H9 (cell line): ENCODE measurements at regions not wholly inside any gene's neighbourhood (a gene's known extent, or its start where the extent isn't known, plus 50 kb on each side); places are given as distances from the start of the nearest gene placed in this dataset.

ENCODE experiments used
- DNase-seq: peaks from one replicate; pipeline ENCODE4 v3.0.0-alpha.2; 2017
- H2AFZ ChIP-seq: one replicate; pipeline ENCODE4 v1.6.1; 2013; ENCODE audit warnings: mild to moderate bottlenecking, low read length, control low read depth, moderate library complexity
- H2AK5ac ChIP-seq: 2 replicates; pipeline ENCODE4 v1.6.1; 2013; ENCODE audit warnings: low read length, control low read depth, mixed read lengths; ENCODE audit not compliant: insufficient read length
- H2BK120ac ChIP-seq: one replicate; pipeline ENCODE4 v1.6.1; 2013; ENCODE audit warnings: low read depth, mild to moderate bottlenecking, low read length, control low read depth, inconsistent platforms; ENCODE audit not compliant: poor library complexity, severe bottlenecking
- H2BK12ac ChIP-seq: 2 replicates; pipeline ENCODE4 v1.6.1; 2013; ENCODE audit warnings: low read length, control low read depth, mixed read lengths, low read depth; ENCODE audit not compliant: insufficient read length
- H2BK15ac ChIP-seq: 2 replicates; pipeline ENCODE4 v1.6.1; 2013; ENCODE audit warnings: low read depth, low read length, control low read depth
- H2BK20ac ChIP-seq: one replicate; pipeline ENCODE4 v1.6.1; 2013; ENCODE audit warnings: low read depth, mild to moderate bottlenecking, low read length, control low read depth, inconsistent platforms; ENCODE audit not compliant: poor library complexity, severe bottlenecking
- H2BK5ac ChIP-seq: 2 replicates; pipeline ENCODE4 v1.6.1; 2013; ENCODE audit warnings: low read length, control low read depth, mixed read lengths; ENCODE audit not compliant: insufficient read length
- H3K14ac ChIP-seq: 2 replicates; pipeline ENCODE4 v1.6.1; 2013; ENCODE audit warnings: low read length, control low read depth; ENCODE audit not compliant: insufficient read depth
- H3K18ac ChIP-seq: 2 replicates; pipeline ENCODE4 v1.6.1; 2013; ENCODE audit warnings: low read depth, mild to moderate bottlenecking, mixed read lengths, low read length, control low read depth; ENCODE audit not compliant: insufficient read length
- H3K23ac ChIP-seq: 2 replicates; pipeline ENCODE4 v1.6.1; 2013; ENCODE audit warnings: low read length, control low read depth, mixed read lengths, low read depth; ENCODE audit not compliant: insufficient read length
- H3K23me2 ChIP-seq: 2 replicates; pipeline ENCODE4 v1.6.1; 2013; ENCODE audit warnings: low read depth, mild to moderate bottlenecking, mixed read lengths, low read length, control low read depth; ENCODE audit not compliant: insufficient read length, poor library complexity, severe bottlenecking
- H3K27ac ChIP-seq: 2 replicates; pipeline ENCODE4 v1.5.1; 2013; ENCODE audit warnings: low read length, control low read depth, mixed read lengths, low read depth; ENCODE audit not compliant: insufficient read length
- H3K27me3 ChIP-seq: 2 replicates; pipeline ENCODE4 v1.6.1; 2013; ENCODE audit warnings: low read length, control low read depth, inconsistent platforms; ENCODE audit not compliant: insufficient read depth
- H3K4ac ChIP-seq: 2 replicates; pipeline ENCODE4 v1.6.1; 2013; ENCODE audit warnings: low read depth, mild to moderate bottlenecking, control low read depth, inconsistent platforms, low read length, moderate library complexity
- H3K4me1 ChIP-seq: 2 replicates; pipeline ENCODE4 v1.6.1; 2013; ENCODE audit warnings: low read length, control low read depth, inconsistent platforms; ENCODE audit not compliant: insufficient read depth
- H3K4me2 ChIP-seq: 2 replicates; pipeline ENCODE4 v1.6.1; 2013; ENCODE audit warnings: low read length, control low read depth, mixed read lengths; ENCODE audit not compliant: insufficient read length, insufficient read depth
- H3K56ac ChIP-seq: 2 replicates; pipeline ENCODE4 v1.6.1; 2013; ENCODE audit warnings: low read depth, mild to moderate bottlenecking, mixed read lengths, low read length, control low read depth; ENCODE audit not compliant: insufficient read length
- H3K79me1 ChIP-seq: 2 replicates; pipeline ENCODE4 v1.6.1; 2013; ENCODE audit warnings: low read depth, mild to moderate bottlenecking, moderate library complexity, low read length, control low read depth, inconsistent platforms; ENCODE audit not compliant: insufficient read depth, poor library complexity, severe bottlenecking
- H3K79me2 ChIP-seq: 2 replicates; pipeline ENCODE4 v1.6.1; 2013; ENCODE audit warnings: low read length, control low read depth, inconsistent platforms; ENCODE audit not compliant: insufficient read depth
- H3K9ac ChIP-seq: 2 replicates; pipeline ENCODE4 v1.6.1; 2013; ENCODE audit warnings: low read length, control low read depth, mixed read lengths; ENCODE audit not compliant: insufficient read length; ENCODE audit errors: extremely low read depth
- H3K9me3 ChIP-seq: one replicate; pipeline ENCODE4 v1.6.1; 2013; ENCODE audit warnings: low read depth, low read length, inconsistent platforms; ENCODE audit not compliant: control insufficient read depth
- H3T11ph ChIP-seq: one replicate; pipeline ENCODE4 v1.6.1; 2013; ENCODE audit warnings: mild to moderate bottlenecking, low read length, control low read depth, inconsistent platforms
- H4K20me1 ChIP-seq: one replicate; pipeline ENCODE4 v1.6.1; 2013; ENCODE audit not compliant: control insufficient read depth, insufficient read length, insufficient read depth
- H4K5ac ChIP-seq: 2 replicates; pipeline ENCODE4 v1.6.1; 2013; ENCODE audit warnings: low read depth, mild to moderate bottlenecking, mixed read lengths, low read length, control low read depth; ENCODE audit not compliant: insufficient read length
- H4K8ac ChIP-seq: replicated peaks from 2 replicates; pipeline ENCODE4 v1.6.1; 2013; ENCODE audit warnings: low read length, control low read depth, mixed read lengths, low read depth; ENCODE audit not compliant: insufficient read length
- H4K91ac ChIP-seq: 2 replicates; pipeline ENCODE4 v1.6.1; 2013; ENCODE audit warnings: low read depth, mild to moderate bottlenecking, moderate library complexity, mixed read lengths, low read length, control low read depth; ENCODE audit not compliant: insufficient read length
- H3K27ac Mint-ChIP-seq, 3 experiments: 2 replicates in 2 of 3; 3 replicates in 1 of 3; pipeline ENCODE4 v1.8.0; 2020 to 2021; ENCODE audit warnings: mixed read lengths in 3 of 3, mild to moderate bottlenecking in 1 of 3, moderate library complexity in 1 of 3
- H3K27me3 Mint-ChIP-seq: 2 replicates; pipeline ENCODE4 v1.8.0; 2021; ENCODE audit warnings: low read depth, mild to moderate bottlenecking, moderate library complexity, mixed read lengths
- H3K36me3 Mint-ChIP-seq, 3 experiments: 2 replicates in 2 of 3; 3 replicates in 1 of 3; pipeline ENCODE4 v1.8.0; 2020 to 2021; ENCODE audit warnings: low read depth in 3 of 3, mixed read lengths in 3 of 3; ENCODE audit not compliant: insufficient read depth in 1 of 3
- H3K4me1 Mint-ChIP-seq, 2 experiments: 2 replicates each; pipeline ENCODE4 v1.8.0; 2020; ENCODE audit warnings: mixed read lengths in 2 of 2
- H3K4me3 Mint-ChIP-seq, 2 experiments: 2 replicates in 1 of 2; 3 replicates in 1 of 2; pipeline ENCODE4 v1.8.0; 2020 to 2021; ENCODE audit warnings: mild to moderate bottlenecking in 2 of 2, mixed read lengths in 2 of 2, moderate library complexity in 1 of 2
- H3K9me3 Mint-ChIP-seq, 2 experiments: 2 replicates in 1 of 2; 3 replicates in 1 of 2; pipeline ENCODE4 v1.8.0; 2020; ENCODE audit warnings: mild to moderate bottlenecking in 2 of 2, mixed read lengths in 2 of 2, moderate library complexity in 1 of 2
- CTCF ChIP-seq: fragments of 200-600 bp; sonication (generic); conservative IDR thresholded peaks from 3 replicates; pipeline ENCODE4 v1.8.0; 2021; ENCODE audit warnings: antibody characterized with exemption, mild to moderate bottlenecking
- WGBS: extraction: QIAGEN DNeasy Blood & Tissue Kit; methylation state at CpG from one replicate; pipeline ENCODE4 v1.1.7; 2013; ENCODE audit warnings: missing lambda C conversion rate, low lambda C conversion rate, mixed read lengths; ENCODE audit not compliant: insufficient read length; ENCODE audit errors: extremely low coverage; 5-methylcytosine and 5-hydroxymethylcytosine counted together

- H3K4me1 Mint-ChIP-seq = peaks cover 11 to 13% of the 10 kb centered on the region in 2 experiments
- no peak overlapping the region for H3K23ac ChIP-seq
- no peak for TF ChIP-seq CTCF
Observed at GRCh38 chr11:109059402-109059801, 362.6 kb upstream of the C11orf87 start.

More at GRCh38 chr11:109059402-109059801, 362.6 kb upstream of the C11orf87 start:
- Mint-ChIP-seq H3K27ac (no peak overlapping the region), H3K27me3 (peaks cover 64% of the 10 kb centered on the region), H3K9me3 (no peaks in the 10 kb centered on the region; a peak in 1 of 5 replicates), H3K4me3 (no peak overlapping the region), H3K36me3 (no peaks in the 10 kb centered on the region)
- no peaks in the 10 kb centered on the region for H3K79me1 ChIP-seq
- no peak overlapping the region for H4K91ac ChIP-seq
- no peak overlapping the region for H3K18ac ChIP-seq
- no CpG with 5 or more reads among the region's 5 CpGs for WGBS
- H3K56ac ChIP-seq = no peak overlapping the region
- no peak overlapping the region for H2BK12ac ChIP-seq
- H3K27me3 ChIP-seq = no peaks in the 10 kb centered on the region; the same call in 1 of the 2 replicates
- no peaks in the 10 kb centered on the region for H3K4me1 ChIP-seq
- H3T11ph ChIP-seq = no peak overlapping the region
- DNase-seq = no peak
- H3K27ac ChIP-seq = no peak overlapping the region
- H2BK20ac ChIP-seq = no peak overlapping the region
- no peak overlapping the region for H2BK15ac ChIP-seq
- H2AK5ac ChIP-seq = no peak overlapping the region
- no peak overlapping the region for H2BK5ac ChIP-seq
- H3K23me2 ChIP-seq = no peaks in the 10 kb centered on the region
- H3K4ac ChIP-seq = no peak overlapping the region
- H3K9ac ChIP-seq = no peak overlapping the region
- no peaks in the 10 kb centered on the region for H3K9me3 ChIP-seq
- no peak overlapping the region for H3K14ac ChIP-seq
- no peaks in the 10 kb centered on the region for H4K20me1 ChIP-seq
- no peaks in the 10 kb centered on the region for H3K79me2 ChIP-seq
- no peak overlapping the region for H3K4me2 ChIP-seq
- H4K5ac ChIP-seq = no peak overlapping the region
- H4K8ac ChIP-seq = no peak overlapping the region
- no peak overlapping the region for H2BK120ac ChIP-seq
- no peak overlapping the region for H2AFZ ChIP-seq
